GM19372 (cell line): ENCODE measurements at regions not wholly inside any gene's neighbourhood (a gene's known extent, or its start where the extent isn't known, plus 50 kb on each side); places are given as distances from the start of the nearest gene placed in this dataset.

ENCODE experiments used
- ATAC-seq: cut with Tn5 transposase; IDR thresholded peaks from one replicate; pipeline ENCODE4 v1.9.1; 2021; ENCODE audit warnings: mild to moderate bottlenecking, low read depth, moderate library complexity; ENCODE audit not compliant: unreplicated experiment

DNA sequence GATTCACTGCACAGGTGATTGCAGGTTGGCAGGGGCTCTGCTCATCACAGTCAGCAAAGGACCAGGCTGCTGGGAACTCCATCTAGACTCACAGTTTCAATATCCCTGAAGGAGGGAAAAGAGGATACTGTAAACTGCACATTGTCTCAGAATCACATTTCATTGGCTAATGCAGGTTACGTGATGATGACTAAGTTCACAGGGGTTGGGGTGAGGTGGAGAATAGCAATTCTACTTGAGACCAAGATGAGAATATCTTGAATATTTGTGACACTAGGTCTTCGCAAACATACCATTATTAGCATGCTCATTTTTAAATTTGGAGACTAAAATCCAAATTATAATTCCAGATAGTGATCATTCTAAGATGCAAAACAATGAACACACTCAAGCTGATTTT, 208.5 kb upstream of the CITED2 start:
- ATAC-seq = no peak

DNA sequence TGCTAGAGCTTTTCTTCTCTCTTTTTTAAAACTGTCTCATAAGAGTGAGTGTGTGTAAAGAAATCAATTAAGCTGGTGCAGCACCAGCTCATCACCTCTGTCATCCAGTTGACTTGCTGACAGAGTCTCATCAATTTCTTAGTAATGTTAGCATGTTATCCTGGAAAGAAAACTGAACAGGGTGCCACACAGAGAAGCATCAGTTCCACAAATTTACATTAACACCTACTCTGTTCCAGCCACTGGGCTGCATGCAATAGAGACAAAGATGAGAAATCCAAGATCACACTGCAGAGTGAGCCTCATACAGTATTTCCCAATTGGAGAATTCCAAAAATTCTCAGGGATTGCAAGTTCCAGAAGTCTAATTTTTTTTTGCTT, 207.0 kb upstream of the CITED2 start:
- no peak for ATAC-seq

DNA sequence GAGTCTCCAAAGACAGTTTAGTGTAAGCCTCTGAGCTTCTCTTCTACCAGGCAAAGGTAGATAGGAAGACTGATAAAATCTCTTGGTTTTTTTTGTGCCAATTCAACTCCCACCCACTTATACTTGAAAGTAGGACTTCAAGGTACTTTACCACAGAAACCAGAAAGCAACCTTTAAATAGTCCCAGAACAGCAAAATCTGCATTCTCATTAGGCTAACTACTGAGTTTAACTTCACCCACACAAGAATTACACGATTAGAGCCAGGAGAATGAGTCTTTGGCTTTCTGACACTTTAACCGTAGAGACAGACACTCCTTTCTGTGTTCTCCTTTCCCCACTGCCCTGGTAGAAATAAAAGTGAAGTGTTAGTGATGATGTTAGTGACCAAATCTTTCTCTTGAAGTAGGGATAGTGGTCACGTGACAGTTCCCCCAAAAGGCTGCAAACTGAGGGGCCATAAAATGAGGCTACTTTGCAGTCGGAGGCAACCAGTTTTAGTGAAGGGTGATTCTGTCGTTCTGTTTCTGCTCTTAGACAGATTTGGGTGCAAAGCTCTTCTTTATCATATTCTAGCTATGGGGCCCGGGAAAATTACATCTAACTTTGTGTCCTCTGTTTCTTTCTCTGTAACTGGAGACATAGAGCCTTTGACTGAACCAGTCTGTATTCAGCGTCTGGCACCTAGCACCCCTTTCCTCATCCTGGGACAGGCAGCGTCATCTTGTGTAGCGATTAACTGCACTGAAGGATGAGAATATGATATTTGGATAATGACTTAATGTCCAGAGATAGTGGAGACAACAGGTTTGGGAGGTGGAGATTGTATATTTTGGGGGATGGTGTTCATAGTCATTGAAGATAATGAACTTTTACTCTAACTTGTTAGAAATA, 206.4 kb upstream of the CITED2 start:
- ATAC-seq = peak; percentile 96

DNA sequence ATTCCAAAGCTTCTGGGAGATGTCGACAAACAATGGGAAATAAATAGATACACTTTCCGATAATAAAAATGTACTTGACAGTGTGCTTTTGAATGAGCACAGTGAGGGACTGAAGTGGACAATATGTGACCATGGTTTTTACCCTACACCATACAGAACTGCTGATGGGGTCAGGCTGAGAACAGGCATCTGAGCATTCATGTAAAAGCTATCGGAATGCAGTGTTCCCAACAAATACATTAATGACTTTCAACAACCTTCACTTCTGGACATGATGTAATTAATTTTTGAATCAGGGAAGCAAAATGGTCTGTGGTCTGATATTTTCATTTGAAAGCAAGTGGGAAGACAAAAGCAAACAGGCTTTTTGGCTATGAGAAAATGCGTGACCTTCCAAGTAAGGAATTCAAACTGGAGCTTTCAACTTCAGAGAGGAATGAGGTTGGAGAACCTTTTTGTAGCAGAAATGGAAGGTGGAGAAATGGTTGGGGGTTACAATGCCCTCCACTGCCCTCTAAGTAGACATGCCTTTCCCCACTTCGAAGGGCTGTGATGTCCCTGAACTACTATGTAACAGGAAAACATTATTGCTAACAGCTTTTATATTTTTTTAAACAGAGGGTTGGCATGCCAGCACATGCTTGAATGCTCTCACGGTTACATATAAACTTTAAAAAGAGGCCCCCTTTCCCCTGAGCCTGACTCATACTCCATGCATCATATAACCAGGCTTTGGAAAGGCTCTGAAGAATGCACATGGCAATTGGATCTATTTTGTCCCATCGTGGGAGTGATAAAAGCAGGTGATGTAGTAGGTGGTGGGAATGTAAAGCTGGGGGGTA, 203.5 kb upstream of the CITED2 start:
- ATAC-seq = no peak

DNA sequence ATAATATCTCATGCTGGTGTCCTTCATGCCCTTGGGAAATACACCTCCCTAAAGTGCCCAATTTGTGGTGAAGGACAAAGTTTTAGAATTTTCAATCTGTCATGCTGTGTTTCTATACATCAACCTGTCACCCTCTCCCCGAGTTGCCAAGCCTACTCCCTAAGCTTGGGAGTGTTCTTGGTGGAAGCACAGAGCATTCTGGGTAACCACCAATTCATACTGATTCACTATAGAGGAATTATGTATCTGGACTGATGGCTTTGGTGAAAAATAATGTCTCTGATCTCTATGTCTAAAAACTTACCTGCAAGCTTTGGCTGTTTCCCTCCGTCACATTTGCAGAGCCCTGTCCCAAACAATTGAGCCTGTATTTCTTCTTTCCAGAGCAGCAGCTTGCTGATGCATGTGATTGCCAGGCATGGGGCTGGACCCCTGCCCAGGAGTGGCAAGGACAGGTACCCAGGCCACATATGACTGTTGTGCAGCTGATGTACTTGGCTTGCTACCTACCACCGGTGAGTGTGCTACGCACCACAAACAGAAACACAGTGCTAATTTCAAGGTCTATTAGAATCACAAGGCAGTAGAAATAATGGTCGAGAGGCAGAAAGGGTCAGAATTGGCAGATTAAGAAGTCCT, 202.8 kb upstream of the CITED2 start:
- ATAC-seq = no peak

DNA sequence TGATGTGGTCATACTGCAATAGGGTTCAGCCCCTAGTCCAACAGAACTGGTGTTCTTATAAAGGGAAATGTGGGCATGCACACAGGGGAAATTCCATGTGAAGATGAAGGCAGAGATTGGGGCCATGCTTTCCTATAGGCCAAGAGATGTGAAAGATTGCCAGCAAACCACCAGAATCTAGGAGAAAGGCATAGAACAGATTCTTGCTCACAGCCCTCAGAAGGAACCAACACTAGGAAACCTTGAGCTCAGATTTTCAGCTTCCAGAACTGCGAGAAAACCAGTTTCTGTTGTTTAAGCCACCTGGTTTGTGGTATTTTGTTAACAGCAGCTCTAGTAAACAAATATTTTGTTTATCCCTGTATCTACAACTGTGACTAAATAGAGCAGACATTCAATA, 197.6 kb upstream of the CITED2 start:
- ATAC-seq = no peak

DNA sequence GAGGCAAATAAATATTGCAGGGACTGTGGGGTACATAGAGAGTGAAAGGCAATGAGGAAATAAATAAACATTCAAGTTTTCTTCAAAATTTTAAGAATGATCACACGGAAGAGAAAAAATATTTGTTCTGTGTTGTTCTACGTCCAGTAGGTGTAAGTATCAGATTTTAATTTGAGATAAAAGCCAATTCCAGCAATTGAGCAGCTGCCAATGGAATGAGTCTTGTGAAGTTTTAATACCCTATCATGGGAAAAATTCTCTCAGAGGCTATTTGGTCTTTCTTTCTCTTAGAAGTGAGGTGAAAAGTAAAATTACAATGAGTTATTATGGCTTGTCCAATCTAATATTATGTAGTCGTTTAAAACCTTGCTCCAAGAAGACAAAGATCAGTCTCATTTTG, 195.7 kb upstream of the CITED2 start:
- ATAC-seq = no peak

DNA sequence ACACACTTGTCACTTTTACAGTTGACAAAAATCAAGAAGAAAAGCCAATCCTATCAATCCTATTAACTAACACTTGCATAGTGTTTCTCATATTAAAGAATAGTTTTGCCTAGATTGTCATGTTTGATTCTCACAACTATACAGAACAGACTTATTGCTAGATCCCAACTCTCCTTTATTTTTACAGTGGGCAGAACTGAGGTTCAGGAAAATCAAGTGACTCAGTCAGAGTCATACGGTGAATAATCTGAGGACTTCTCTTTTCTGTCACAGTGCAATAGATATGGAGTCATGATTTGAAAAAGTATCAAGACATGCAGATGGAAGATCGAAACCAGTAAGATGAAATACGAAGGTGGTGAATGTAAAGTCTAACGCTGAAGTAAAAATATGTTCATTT, 195.1 kb upstream of the CITED2 start:
- ATAC-seq = no peak

DNA sequence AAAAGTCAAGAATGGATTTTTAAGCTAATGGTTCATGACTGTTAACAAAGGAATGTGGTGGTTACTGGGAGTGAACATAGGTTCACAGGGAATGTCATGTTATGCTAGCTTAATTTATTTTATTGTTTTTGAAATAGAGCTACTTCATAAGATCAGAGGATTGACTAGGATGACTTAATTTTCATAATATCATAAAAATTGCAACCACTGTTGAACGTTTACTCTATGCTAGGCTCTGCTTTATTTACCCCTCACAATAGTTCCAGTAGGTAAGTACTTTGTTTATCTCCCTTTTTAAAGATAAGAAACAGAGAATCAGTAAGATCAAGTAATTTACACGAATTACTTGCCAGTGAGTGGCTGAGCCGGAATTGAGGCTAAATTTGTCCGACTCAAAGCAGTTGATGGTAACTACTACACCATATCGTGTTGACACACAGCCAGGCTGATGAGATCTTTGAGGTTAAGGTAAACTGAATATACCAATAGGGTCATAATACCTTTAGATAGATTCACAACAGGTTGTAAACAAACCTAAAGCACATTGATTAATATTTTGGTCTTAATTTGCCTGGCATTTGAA, 194.6 kb upstream of the CITED2 start:
- ATAC-seq = no peak

DNA sequence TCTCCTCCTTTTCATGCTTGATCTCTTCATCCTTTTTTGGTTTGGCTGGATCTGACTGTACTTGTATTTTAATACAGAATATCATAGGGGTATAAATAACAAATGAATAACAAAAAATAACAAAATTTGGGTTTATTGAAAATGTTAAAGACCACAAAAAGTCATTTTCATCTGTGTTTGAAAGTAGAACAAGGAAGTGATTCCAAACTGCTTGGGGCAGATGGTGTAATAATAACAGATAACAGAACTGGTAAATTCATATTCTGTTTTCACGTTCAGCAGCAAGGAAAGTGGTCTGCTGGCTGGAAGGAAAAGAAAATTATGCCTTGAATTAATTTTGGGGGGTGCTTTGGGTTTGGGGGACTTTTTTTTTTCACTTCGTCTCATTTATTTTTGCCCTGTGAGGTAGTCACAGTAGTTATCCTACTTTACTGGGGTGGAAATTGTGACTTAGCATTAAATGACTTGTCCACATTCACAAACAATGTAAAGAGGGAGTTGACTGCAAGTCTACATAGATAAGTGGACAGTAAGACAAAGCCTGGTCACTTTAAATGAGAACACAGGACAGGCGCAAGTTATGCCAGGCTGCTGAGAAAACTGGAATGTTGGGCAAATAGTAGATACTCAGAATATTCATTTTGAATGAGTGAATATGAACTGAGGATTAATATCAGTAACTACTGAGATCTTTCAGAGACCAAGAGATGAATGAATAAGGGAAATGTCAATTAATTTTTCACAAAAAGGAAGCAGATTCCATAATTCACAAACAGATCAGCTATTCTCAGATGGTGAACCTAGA, 193.9 kb upstream of the CITED2 start:
- ATAC-seq = no peak

DNA sequence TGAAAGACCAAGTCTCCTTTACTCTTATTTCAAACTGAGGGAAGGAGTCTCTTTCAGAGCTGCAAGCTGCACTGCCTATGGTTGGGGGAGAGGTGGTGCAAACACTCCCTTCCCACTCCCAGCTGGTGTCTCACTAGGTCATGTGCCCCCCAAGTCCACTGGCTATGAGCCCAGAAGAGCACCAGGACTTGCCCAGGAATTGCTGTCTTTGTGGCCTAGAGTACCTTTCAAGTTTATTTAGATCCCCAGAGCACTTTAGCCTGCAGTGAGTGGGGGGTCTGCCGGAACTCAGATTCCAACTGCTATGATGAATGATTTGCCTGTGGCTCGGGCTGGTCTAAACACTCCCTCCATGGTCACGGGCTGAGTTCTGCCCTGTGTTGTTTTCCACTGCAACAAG, 192.6 kb upstream of the CITED2 start:
- ATAC-seq = no peak

DNA sequence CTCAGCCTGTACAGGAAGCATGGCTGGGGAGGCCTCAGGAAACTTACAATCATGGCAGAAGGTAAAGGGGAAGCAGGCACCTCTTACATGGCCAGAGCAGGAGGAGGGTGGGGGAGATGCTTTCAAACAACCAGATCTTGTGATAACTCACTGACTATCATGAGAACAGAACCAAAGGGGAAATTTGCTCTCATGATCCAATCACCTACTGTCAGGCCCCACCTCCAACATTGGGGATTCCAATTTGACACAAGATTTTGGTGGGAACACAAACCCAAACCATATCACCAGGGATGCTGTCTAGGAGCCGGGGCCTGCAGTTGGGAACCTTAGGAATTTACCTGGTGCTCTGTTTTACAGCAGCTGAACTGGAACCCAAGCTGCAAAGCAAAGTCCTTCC, 191.1 kb upstream of the CITED2 start:
- ATAC-seq = no peak

DNA sequence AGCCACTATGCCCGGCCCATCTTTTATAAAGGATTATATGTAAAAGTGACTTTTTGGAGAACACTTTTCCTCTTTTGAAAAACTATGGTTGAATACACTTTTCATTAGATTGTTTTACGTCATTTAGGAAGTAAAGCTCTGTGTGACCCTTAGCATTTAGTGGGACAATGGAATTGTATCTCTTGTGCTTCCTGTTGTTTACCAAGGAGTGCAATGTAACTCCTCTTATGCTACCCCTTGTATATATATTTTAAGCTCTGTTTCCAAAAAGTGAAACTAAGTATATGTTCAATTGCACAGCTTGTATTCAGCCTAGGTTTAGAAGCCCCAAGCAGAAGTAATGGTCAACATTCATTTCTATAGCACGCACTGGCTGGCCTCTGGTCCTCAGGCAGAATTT, 183.1 kb upstream of the CITED2 start:
- ATAC-seq = no peak

DNA sequence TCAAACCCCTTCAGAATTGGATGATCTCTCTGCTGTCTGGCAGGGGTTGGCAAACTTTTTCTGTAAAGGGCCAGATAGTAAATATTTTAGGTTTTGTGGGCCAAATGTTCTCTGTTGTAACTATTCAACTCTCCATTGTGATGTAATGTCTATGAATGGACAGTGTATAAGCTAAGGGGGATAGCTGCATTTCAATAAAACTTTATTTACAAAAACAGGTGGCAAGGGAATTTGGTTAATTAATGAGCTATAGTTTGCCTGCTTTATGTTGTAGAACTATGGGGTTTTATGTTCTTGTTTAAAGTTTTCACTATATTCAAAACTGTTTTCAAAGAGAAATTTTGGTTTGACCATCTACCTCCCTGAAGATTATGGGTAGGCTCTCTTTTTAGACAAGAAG, 182.1 kb upstream of the CITED2 start:
- no peak for ATAC-seq

DNA sequence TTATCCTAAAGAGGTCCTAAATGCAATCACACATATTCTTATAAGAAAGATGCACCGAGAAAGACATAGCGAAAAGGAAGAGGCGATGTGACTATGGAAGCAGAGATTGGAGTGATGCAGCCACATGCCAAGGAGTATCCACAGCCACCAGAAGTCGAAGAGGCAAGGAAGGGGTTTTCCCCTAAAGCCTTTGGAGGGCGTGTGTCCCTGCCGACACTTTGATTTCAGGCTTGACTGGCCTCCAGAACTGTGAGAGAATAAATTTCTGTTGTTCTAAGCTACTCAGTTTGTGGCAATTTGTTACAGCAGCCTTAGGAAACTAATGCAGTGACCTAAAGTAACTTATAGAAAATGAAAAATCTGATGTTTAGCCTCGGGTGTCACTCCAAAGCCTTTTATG, 179.5 kb upstream of the CITED2 start:
- no peak for ATAC-seq

DNA sequence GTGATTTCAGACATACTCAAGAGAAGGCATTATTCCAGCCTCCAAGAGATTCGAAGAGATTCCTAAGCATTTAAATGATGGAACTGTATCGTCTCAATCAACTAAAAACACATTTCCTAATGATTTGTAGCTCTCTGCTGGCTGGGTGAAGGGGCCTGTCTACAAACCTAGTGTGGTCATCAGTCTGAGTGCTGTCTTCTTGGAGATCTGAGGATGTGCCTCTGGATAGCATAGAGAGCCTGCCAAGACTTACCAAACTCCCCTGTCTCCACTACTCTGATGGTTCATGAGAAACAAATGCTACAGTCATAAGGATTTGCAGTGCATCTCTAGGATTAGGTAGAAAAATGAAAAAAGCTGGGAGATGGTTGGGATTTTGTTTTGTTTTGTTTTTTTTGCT, 176.9 kb upstream of the CITED2 start:
- no peak for ATAC-seq

DNA sequence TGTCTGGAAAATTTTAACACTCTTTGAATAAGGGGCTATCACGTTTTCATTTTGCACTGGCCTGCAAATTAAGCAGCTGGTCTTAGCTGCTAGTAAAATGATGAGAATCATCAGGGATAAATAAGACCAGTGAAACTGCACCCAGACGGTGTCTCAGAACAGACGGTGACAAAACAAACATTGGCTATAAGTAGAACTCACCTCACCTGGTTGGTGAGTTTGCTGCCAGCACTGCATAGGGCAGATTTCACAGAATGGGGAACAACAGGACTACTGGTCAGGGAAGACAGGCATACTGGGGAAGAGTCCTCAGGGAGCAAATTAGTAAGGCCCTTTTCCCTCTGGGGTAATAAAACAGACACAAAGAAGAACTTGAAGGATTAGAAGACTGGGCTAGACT, 175.9 kb upstream of the CITED2 start:
- no peak for ATAC-seq

DNA sequence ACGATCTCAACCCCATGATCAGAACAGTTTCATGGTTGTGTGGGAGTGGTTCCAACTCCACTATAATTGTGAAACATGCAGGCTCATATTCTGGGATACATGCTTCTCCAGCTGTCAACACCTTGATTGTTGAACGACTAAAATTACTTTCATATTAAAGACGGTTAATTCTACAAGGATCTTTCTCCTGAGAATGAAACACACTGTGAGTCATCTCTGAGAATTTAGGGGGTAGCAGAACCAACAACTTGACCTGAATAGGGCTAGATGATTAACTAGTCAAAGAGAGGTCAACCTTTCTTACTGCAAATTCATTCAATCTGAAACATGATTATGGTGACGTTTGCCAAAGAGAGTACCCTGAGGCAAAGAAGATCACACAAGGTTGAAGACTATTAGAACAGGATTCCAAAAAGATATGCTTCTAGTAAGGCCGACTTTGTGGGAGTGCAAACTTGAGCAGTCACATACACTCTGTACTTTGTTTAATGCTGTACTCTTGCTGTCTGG, 175.2 kb upstream of the CITED2 start:
- no peak for ATAC-seq

DNA sequence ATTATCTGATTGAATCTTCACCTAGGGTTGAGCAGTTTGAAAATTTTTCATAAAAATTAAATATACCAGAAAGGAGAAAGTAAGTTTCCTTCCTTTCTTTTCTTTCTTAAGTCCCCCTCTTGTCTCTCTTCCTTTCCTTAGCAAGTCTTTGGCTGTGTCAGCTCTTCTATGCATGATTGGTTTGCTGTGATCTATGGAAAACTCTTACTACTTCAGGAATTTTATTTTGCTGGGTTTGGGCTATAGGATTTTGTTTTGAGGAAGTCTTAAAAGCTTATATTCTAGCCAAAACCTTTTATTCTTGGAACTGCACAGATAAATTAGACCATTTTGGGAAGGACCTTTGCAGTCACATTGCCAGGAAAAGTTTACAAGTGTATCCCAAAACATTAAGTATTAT, 173.4 kb upstream of the CITED2 start:
- no peak for ATAC-seq
